Liver (tissue), 8 donors: ENCODE measurements at regions not wholly inside any gene's neighbourhood (a gene's known extent, or its start where the extent isn't known, plus 50 kb on each side); places are given as distances from the start of the nearest gene placed in this dataset.

Experiments
- DNase-seq: peaks from one replicate; pipeline ENCODE4 v3.0.0-alpha.2; 2017; ENCODE audit warnings: low spot score
- H3K27ac ChIP-seq, 2 donors: one replicate each; pipeline ENCODE4 v1.7.0; 2013; ENCODE audit warnings: inconsistent platforms in 2 of 2, low read length in 2 of 2, control low read depth in 1 of 2, low read depth in 1 of 2, mild to moderate bottlenecking in 1 of 2
- H3K27me3 ChIP-seq, 4 donors: one replicate each; pipeline versions ENCODE4 v1.6.1 to v1.7.0; 2013; ENCODE audit warnings: low read length in 3 of 4, inconsistent platforms in 1 of 4, mild to moderate bottlenecking in 1 of 4, moderate library complexity in 1 of 4; ENCODE audit not compliant: control insufficient read depth in 4 of 4, insufficient read depth in 4 of 4
- H3K36me3 ChIP-seq, 4 donors: one replicate each; pipeline versions ENCODE4 v1.6.1 to v1.7.0; 2013; ENCODE audit warnings: low read length in 3 of 4, mild to moderate bottlenecking in 3 of 4, low read depth in 1 of 4, moderate library complexity in 1 of 4; ENCODE audit not compliant: control insufficient read depth in 4 of 4, insufficient read depth in 3 of 4
- H3K4me1 ChIP-seq, 4 donors: one replicate each; pipeline versions ENCODE4 v1.6.1 to v1.7.0; 2013; ENCODE audit warnings: low read length in 3 of 4, mild to moderate bottlenecking in 3 of 4, moderate library complexity in 1 of 4; ENCODE audit not compliant: control insufficient read depth in 4 of 4, insufficient read depth in 4 of 4
- H3K4me3 ChIP-seq, 3 donors: one replicate each; pipeline versions ENCODE4 v1.6.1 to v1.7.0; 2013; ENCODE audit warnings: low read length in 3 of 3, control low read depth in 1 of 3, low read depth in 1 of 3, mild to moderate bottlenecking in 1 of 3
- H3K9ac ChIP-seq, 2 donors: one replicate each; pipeline ENCODE4 v1.7.0; 2013; ENCODE audit warnings: low read length in 2 of 2, mild to moderate bottlenecking in 2 of 2, moderate library complexity in 2 of 2, control low read depth in 1 of 2, low read depth in 1 of 2
- H3K9me3 ChIP-seq, 4 donors: one replicate each; pipeline versions ENCODE4 v1.6.1 to v1.7.0; 2013; ENCODE audit warnings: low read length in 3 of 4; ENCODE audit not compliant: control insufficient read depth in 4 of 4
- EGR1 ChIP-seq, 2 donors: IDR thresholded peaks; 2 replicates each; pipeline ENCODE4 v1.6.1; 2016 to 2018; ENCODE audit warnings: antibody characterized with exemption in 2 of 2, low read depth in 2 of 2
- FOXA1 ChIP-seq: IDR thresholded peaks from 2 replicates; pipeline ENCODE4 v1.6.1; 2016; ENCODE audit warnings: antibody characterized with exemption
- FOXA2 ChIP-seq: IDR thresholded peaks from 2 replicates; pipeline ENCODE4 v1.6.1; 2016; ENCODE audit warnings: antibody characterized with exemption
- GABPA ChIP-seq, 2 donors: IDR thresholded peaks in 1 of 2; conservative IDR thresholded peaks in 1 of 2; 2 replicates each; pipeline ENCODE4 v1.6.1; 2016; ENCODE audit warnings: antibody characterized with exemption in 2 of 2, mild to moderate bottlenecking in 1 of 2, moderate library complexity in 1 of 2
- HNF4A ChIP-seq, 2 donors: conservative IDR thresholded peaks; 2 replicates each; pipeline ENCODE4 v1.6.1; 2016; ENCODE audit warnings: antibody characterized with exemption in 2 of 2, mild to moderate bottlenecking in 2 of 2
- HNF4G ChIP-seq: IDR thresholded peaks from 2 replicates; pipeline ENCODE4 v1.6.1; 2016; ENCODE audit warnings: antibody characterized with exemption
- JUND ChIP-seq, 2 donors: IDR thresholded peaks; 2 replicates each; pipeline ENCODE4 v1.6.1; 2016; ENCODE audit warnings: antibody characterized with exemption in 2 of 2
- NR2F2 ChIP-seq: IDR thresholded peaks from 2 replicates; pipeline ENCODE4 v1.6.1; 2016; ENCODE audit warnings: antibody characterized with exemption
- RAD21 ChIP-seq, 2 donors: IDR thresholded peaks; 2 replicates each; pipeline ENCODE4 v1.6.1; 2016; ENCODE audit warnings: antibody characterized with exemption in 2 of 2, mild to moderate bottlenecking in 2 of 2
- RXRA ChIP-seq, 2 donors: IDR thresholded peaks; 2 replicates each; pipeline ENCODE4 v1.6.1; 2017 to 2018; ENCODE audit warnings: antibody characterized with exemption in 2 of 2, mild to moderate bottlenecking in 1 of 2
- SP1 ChIP-seq: IDR thresholded peaks from 2 replicates; pipeline ENCODE4 v1.6.1; 2018; ENCODE audit warnings: antibody characterized with exemption, mild to moderate bottlenecking
- TAF1 ChIP-seq: conservative IDR thresholded peaks from 2 replicates; pipeline ENCODE4 v1.6.1; 2016; ENCODE audit warnings: antibody characterized with exemption, mild to moderate bottlenecking
- YY1 ChIP-seq: IDR thresholded peaks from 2 replicates; pipeline ENCODE4 v1.6.1; 2016; ENCODE audit warnings: antibody characterized with exemption, mild to moderate bottlenecking
- WGBS: extraction: QIAGEN DNeasy Blood & Tissue Kit; methylation state at CpG from one replicate; pipeline ENCODE4 v1.1.7; 2013; 5-methylcytosine and 5-hydroxymethylcytosine counted together
- TF ChIP-seq, protein P1 (sequence below): IDR thresholded peaks from 2 replicates; pipeline ENCODE4 v1.6.1; 2016; ENCODE audit warnings: antibody characterized with exemption
- TF ChIP-seq, protein P2 (sequence below): IDR thresholded peaks from 2 replicates; pipeline ENCODE4 v1.6.1; 2016; ENCODE audit warnings: antibody characterized with exemption
- TF ChIP-seq, protein P3 (sequence below): IDR thresholded peaks from 2 replicates; pipeline ENCODE4 v1.6.1; 2016; ENCODE audit warnings: antibody characterized with exemption
- TF ChIP-seq, protein P4 (sequence below): fragments of 150-350 bp; IDR thresholded peaks from 2 replicates; pipeline ENCODE4 v1.5.1; 2017; ENCODE audit warnings: improper control_type of control experiment, low read depth, low read length; ENCODE audit not compliant: missing input control
- TF ChIP-seq, protein P5 (sequence below): IDR thresholded peaks from 2 replicates; pipeline ENCODE4 v1.6.1; 2016; ENCODE audit warnings: antibody characterized with exemption, mild to moderate bottlenecking
- donor health status: healthy.
- donor health status: healthy.
- donor health status: healthy.
- donor health status: healthy.
- donor health status: healthy.

DNA sequence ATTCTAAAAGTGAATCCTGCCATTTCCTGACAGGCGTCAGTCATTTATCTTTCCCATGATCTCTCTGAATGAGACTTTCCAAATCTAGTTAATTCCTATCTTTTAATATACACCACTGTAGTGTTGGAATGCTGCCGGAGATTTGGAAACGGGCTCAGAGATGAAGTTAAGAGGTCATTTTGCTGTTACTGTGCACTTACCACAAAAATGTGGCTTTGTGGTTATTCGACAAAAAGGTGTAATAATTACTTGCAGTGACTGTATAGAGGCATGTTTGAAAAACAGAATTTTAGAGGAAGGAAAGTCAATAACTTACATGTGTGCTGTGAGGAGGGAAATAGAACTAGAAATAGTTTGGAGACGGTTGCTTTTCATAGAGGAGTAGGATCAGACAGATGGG lies 460.2 kb upstream of the BTBD3 start:
- TF ChIP-seq, protein P1, sequence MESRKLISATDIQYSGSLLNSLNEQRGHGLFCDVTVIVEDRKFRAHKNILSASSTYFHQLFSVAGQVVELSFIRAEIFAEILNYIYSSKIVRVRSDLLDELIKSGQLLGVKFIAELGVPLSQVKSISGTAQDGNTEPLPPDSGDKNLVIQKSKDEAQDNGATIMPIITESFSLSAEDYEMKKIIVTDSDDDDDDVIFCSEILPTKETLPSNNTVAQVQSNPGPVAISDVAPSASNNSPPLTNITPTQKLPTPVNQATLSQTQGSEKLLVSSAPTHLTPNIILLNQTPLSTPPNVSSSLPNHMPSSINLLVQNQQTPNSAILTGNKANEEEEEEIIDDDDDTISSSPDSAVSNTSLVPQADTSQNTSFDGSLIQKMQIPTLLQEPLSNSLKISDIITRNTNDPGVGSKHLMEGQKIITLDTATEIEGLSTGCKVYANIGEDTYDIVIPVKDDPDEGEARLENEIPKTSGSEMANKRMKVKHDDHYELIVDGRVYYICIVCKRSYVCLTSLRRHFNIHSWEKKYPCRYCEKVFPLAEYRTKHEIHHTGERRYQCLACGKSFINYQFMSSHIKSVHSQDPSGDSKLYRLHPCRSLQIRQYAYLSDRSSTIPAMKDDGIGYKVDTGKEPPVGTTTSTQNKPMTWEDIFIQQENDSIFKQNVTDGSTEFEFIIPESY: no peak
- TF ChIP-seq, protein P2, sequence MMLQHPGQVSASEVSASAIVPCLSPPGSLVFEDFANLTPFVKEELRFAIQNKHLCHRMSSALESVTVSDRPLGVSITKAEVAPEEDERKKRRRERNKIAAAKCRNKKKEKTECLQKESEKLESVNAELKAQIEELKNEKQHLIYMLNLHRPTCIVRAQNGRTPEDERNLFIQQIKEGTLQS: no peak
- TF ChIP-seq RXRA (IDR thresholded peaks at IDR 0.05) (no peak), GABPA (IDR thresholded peaks at IDR 0.05 in 1 of 2, conservative IDR thresholded peaks at IDR 0.05 in 1 of 2) (no peak), NR2F2 (no peak), EGR1 (IDR thresholded peaks at IDR 0.05; ENCODE audit: low read depth in 2 of 2) (no peak), JUND (IDR thresholded peaks at IDR 0.05) (no peak), TAF1 (no peak), HNF4G (no peak), SP1 (no peak), RAD21 (IDR thresholded peaks at IDR 0.05) (no peak), HNF4A (conservative IDR thresholded peaks at IDR 0.05) (no peak), FOXA2 (no peak), YY1 (no peak), FOXA1 (no peak)
- TF ChIP-seq, protein P3, sequence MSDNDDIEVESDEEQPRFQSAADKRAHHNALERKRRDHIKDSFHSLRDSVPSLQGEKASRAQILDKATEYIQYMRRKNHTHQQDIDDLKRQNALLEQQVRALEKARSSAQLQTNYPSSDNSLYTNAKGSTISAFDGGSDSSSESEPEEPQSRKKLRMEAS: no peak
- TF ChIP-seq, protein P4, sequence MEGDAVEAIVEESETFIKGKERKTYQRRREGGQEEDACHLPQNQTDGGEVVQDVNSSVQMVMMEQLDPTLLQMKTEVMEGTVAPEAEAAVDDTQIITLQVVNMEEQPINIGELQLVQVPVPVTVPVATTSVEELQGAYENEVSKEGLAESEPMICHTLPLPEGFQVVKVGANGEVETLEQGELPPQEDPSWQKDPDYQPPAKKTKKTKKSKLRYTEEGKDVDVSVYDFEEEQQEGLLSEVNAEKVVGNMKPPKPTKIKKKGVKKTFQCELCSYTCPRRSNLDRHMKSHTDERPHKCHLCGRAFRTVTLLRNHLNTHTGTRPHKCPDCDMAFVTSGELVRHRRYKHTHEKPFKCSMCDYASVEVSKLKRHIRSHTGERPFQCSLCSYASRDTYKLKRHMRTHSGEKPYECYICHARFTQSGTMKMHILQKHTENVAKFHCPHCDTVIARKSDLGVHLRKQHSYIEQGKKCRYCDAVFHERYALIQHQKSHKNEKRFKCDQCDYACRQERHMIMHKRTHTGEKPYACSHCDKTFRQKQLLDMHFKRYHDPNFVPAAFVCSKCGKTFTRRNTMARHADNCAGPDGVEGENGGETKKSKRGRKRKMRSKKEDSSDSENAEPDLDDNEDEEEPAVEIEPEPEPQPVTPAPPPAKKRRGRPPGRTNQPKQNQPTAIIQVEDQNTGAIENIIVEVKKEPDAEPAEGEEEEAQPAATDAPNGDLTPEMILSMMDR: no peak
- TF ChIP-seq, protein P5, sequence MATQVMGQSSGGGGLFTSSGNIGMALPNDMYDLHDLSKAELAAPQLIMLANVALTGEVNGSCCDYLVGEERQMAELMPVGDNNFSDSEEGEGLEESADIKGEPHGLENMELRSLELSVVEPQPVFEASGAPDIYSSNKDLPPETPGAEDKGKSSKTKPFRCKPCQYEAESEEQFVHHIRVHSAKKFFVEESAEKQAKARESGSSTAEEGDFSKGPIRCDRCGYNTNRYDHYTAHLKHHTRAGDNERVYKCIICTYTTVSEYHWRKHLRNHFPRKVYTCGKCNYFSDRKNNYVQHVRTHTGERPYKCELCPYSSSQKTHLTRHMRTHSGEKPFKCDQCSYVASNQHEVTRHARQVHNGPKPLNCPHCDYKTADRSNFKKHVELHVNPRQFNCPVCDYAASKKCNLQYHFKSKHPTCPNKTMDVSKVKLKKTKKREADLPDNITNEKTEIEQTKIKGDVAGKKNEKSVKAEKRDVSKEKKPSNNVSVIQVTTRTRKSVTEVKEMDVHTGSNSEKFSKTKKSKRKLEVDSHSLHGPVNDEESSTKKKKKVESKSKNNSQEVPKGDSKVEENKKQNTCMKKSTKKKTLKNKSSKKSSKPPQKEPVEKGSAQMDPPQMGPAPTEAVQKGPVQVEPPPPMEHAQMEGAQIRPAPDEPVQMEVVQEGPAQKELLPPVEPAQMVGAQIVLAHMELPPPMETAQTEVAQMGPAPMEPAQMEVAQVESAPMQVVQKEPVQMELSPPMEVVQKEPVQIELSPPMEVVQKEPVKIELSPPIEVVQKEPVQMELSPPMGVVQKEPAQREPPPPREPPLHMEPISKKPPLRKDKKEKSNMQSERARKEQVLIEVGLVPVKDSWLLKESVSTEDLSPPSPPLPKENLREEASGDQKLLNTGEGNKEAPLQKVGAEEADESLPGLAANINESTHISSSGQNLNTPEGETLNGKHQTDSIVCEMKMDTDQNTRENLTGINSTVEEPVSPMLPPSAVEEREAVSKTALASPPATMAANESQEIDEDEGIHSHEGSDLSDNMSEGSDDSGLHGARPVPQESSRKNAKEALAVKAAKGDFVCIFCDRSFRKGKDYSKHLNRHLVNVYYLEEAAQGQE: no peak
- Histone ChIP-seq H3K36me3 (no peaks in the 10 kb centered on the region), H3K4me1 (no peaks in the 10 kb centered on the region), H3K9ac (no peak overlapping the region), H3K9me3 (no peaks in the 10 kb centered on the region), H3K27me3 (no peaks in the 10 kb centered on the region), H3K27ac (no peak overlapping the region), H3K4me3 (no peak overlapping the region)
- no peak for DNase-seq
- WGBS: 69% methylated on average over 5 of the region's 5 CpGs
